Endothelial cell of umbilical vein (primary cell): ENCODE measurements at regions not wholly inside any gene's neighbourhood (a gene's known extent, or its start where the extent isn't known, plus 50 kb on each side); places are given as distances from the start of the nearest gene placed in this dataset.
"Not testable (repeated sequence)": the region's sequence is repeated elsewhere in the genome, so short reads cannot be mapped to it uniquely, and the experiment has no call there.

Experiments
- BruUV-seq: library from RNA; stranded (reverse); fragments of 400-500 nt; replicated peaks from 2 replicates; lab custom pipeline; 2021; lab: Mats Ljungman, UMichigan
- CTCF ChIA-PET: fragments of 300-600, 350-600 bp; sonication (Branson Sonifier 250); formaldehyde crosslinking; loops from one replicate; lab custom pipeline; 2021; ENCODE audit warnings: antibody characterized with exemption, inconsistent platforms; lab: Charles Lee
- POLR2A ChIA-PET: fragments of 300-600, 350-600 bp; sonication (Branson Sonifier 250); formaldehyde crosslinking; loops from one replicate; lab custom pipeline; 2021; ENCODE audit warnings: antibody characterized with exemption, inconsistent platforms; lab: Charles Lee
- DNase-seq: peaks from one replicate; pipeline ENCODE4 v3.0.0-alpha.2; 2011; ENCODE audit warnings: low read depth, low spot score
- FAIRE-seq: peaks from 2 replicates; lab custom pipeline; 2011; peaks lifted over from hg19 to GRCh38; lab: Jason Lieb, UNC
- H2AFZ ChIP-seq: 2 replicates; pipeline ENCODE4 v1.6.0; 2012; ENCODE audit warnings: low read depth, low read length, control low read depth, inconsistent platforms
- H3K27ac ChIP-seq: 2 replicates; pipeline ENCODE4 v1.5.1; 2011; ENCODE audit warnings: low read depth, mild to moderate bottlenecking, control low read depth, low read length, moderate library complexity; ENCODE audit not compliant: insufficient read depth
- H3K27me3 ChIP-seq, 2 experiments: 2 replicates each; pipeline versions ENCODE4 v1.6.0 to v1.6.1; 2011; ENCODE audit warnings: low read length in 2 of 2, mixed read lengths in 1 of 2; ENCODE audit not compliant: control insufficient read depth in 2 of 2, insufficient read depth in 2 of 2
- H3K36me3 ChIP-seq, 2 experiments: 2 replicates in 1 of 2; 3 replicates in 1 of 2; pipeline ENCODE4 v1.5.1; 2011; ENCODE audit warnings: low read length in 2 of 2, mild to moderate bottlenecking in 1 of 2, moderate library complexity in 1 of 2; ENCODE audit not compliant: control insufficient read depth in 2 of 2, insufficient read depth in 2 of 2; ENCODE audit errors: extremely low read depth in 1 of 2
- H3K4me1 ChIP-seq: 3 replicates; pipeline ENCODE4 v1.5.1; 2011; ENCODE audit warnings: mild to moderate bottlenecking, low read length; ENCODE audit not compliant: control insufficient read depth, insufficient read depth; ENCODE audit errors: extremely low read depth
- H3K4me2 ChIP-seq: 2 replicates; pipeline ENCODE4 v1.6.1; 2011; ENCODE audit warnings: low read length, control low read depth, mixed read lengths; ENCODE audit not compliant: insufficient read depth
- H3K4me3 ChIP-seq, 3 experiments: fragments of 200-600 bp in 1 of 3; sonication (generic), shearing (Covaris generic) in 1 of 3; replicated peaks in 1 of 3; 2 replicates each; pipeline ENCODE4 v1.5.1; 2011 to 2016; ENCODE audit warnings: control low read depth in 3 of 3, low read length in 3 of 3, mild to moderate bottlenecking in 2 of 3, inconsistent platforms in 1 of 3, low read depth in 1 of 3, moderate library complexity in 1 of 3; ENCODE audit not compliant: insufficient read depth in 1 of 3
- H3K79me2 ChIP-seq: 2 replicates; pipeline ENCODE4 v1.6.0; 2012; ENCODE audit warnings: low read length, inconsistent platforms; ENCODE audit not compliant: control insufficient read depth, insufficient read depth
- H3K9ac ChIP-seq: replicated peaks from 2 replicates; pipeline ENCODE3; 2011; ENCODE audit warnings: low read length, control low read depth; ENCODE audit not compliant: insufficient read depth; ENCODE audit errors: extremely low read depth
- H3K9me1 ChIP-seq: replicated peaks from 3 replicates; pipeline ENCODE4 v1.6.0; 2011; ENCODE audit warnings: mild to moderate bottlenecking, low read length; ENCODE audit not compliant: control insufficient read depth, insufficient read depth; ENCODE audit errors: extremely low read depth
- H3K9me3 ChIP-seq: replicated peaks from 2 replicates; pipeline ENCODE4 v1.5.1; 2012; ENCODE audit warnings: low read length, inconsistent platforms; ENCODE audit not compliant: control insufficient read depth, insufficient read depth
- H4K20me1 ChIP-seq: replicated peaks from 2 replicates; pipeline ENCODE3; 2011; ENCODE audit warnings: mild to moderate bottlenecking, low read length; ENCODE audit not compliant: control insufficient read depth, insufficient read depth; ENCODE audit errors: extremely low read depth
- EZH2 ChIP-seq: IDR thresholded peaks from 2 replicates; pipeline ENCODE4 v1.6.1; 2012; ENCODE audit warnings: borderline replicate concordance, low read depth, mild to moderate bottlenecking, moderate library complexity, low read length, inconsistent platforms; ENCODE audit not compliant: severe bottlenecking
- GATA2 ChIP-seq: IDR thresholded peaks from 2 replicates; pipeline ENCODE4 v1.7.0; 2011; ENCODE audit warnings: low read depth, mild to moderate bottlenecking, moderate library complexity, mixed read lengths, low read length; ENCODE audit not compliant: insufficient read length, insufficient read depth
- POLR2AphosphoS5 ChIP-seq: IDR thresholded peaks from 2 replicates; pipeline ENCODE4 v1.6.1; 2012; ENCODE audit warnings: low read depth, mild to moderate bottlenecking, control low read depth, low read length, moderate library complexity; ENCODE audit not compliant: insufficient read depth
- dilution Hi-C: fragments of 300-500 bp; cut with MboI; formaldehyde crosslinking; loops from one replicate; pipeline ENCODE4 v1.15.0; 2019; ENCODE audit warnings: low sequenced_read_pairs; ENCODE audit not compliant: extremely low pct_ligation_motif_present
- intact Hi-C: fragments of 100-400 bp; cut with micrococcal nuclease; formaldehyde crosslinking; loops from one replicate; pipeline ENCODE4 v1.10.0; 2022

- TF ChIP-seq EZH2 (no peak), POLR2AphosphoS5 (peak; percentile 41), GATA2 (peak; percentile 66)
- Histone ChIP-seq H4K20me1 (no peaks in the 10 kb centered on the region), H3K9me3 (no peaks in the 10 kb centered on the region), H3K36me3 (no peaks in the 10 kb centered on the region), H3K27ac (no peak overlapping the region), H3K27me3 (no peaks in the 10 kb centered on the region), H2AFZ (no peak overlapping the region), H3K9me1 (no peaks in the 10 kb centered on the region), H3K4me3 (no peak overlapping the region), H3K9ac (no peak overlapping the region), H3K79me2 (no peaks in the 10 kb centered on the region), H3K4me2 (no peak overlapping the region), H3K4me1 (peaks cover 5% of the 10 kb centered on the region)
- peak; percentile 74 for DNase-seq
- intact Hi-C loops, result loop anchor here (1.0 kb wide), 1 partner anchor 182 kb away; no protein-coding TSS in a partner anchor
- BruUV-seq, result no TSS peak
- FAIRE-seq, result peak; percentile 57
- CTCF ChIA-PET, result no interaction called here
- POLR2A ChIA-PET, result no interaction called here
- dilution Hi-C loops, result no loop called here
Observed at GRCh38 chr12:88715673-88716072, 135.4 kb upstream of the KITLG start.

- H3K9me3 ChIP-seq, H3K9me1 ChIP-seq, H3K36me3 ChIP-seq, H3K79me2 ChIP-seq, H3K27me3 ChIP-seq, H3K4me1 ChIP-seq, H3K27ac ChIP-seq, BruUV-seq, H3K4me3 ChIP-seq, H3K9ac ChIP-seq, dilution Hi-C loops, FAIRE-seq, CTCF ChIA-PET, DNase-seq, H3K4me2 ChIP-seq, intact Hi-C loops, H4K20me1 ChIP-seq, H2AFZ ChIP-seq, POLR2A ChIA-PET: not testable (repeated sequence)
Observed at GRCh38 chr12:88714263-88714882, 134.1 kb upstream of the KITLG start.
